C4-2B (cell line): ENCODE measurements at regions not wholly inside any gene's neighbourhood (a gene's known extent, or its start where the extent isn't known, plus 50 kb on each side); places are given as distances from the start of the nearest gene placed in this dataset.

Experiments used
- H3K27ac ChIP-seq: fragments of 450-650 bp; 2 replicates; pipeline ENCODE4 v1.5.1; 2017
- CTCF ChIP-seq: fragments of 450-650 bp; conservative IDR thresholded peaks from 2 replicates; pipeline ENCODE4 v1.5.1; 2017; ENCODE audit warnings: mild to moderate bottlenecking
- ZFX ChIP-seq: fragments of 450-650 bp; IDR thresholded peaks from 2 replicates; pipeline ENCODE4 v1.6.1; 2017

DNA sequence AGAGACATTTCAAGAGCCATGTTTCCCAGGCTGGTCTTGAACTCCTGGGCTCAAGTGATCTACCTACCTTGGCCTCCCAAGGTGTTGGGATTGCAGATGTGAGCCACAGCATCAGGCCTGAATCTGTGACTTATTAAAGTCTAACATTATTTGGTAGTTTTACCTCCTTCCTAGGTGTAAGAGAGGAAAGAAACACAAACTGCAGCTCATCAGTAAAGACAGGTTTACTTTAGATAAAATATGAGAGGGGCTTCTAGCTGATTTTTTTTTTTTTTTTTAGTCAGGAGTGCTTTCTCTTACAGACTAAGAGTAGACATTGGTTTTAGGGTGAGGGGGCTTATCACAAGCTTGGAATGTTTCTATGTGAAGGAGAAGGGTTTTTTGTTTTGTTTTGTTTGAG is 63.9 kb upstream of the RNU6-1 start:
- TF ChIP-seq CTCF, result no peak
- TF ChIP-seq ZFX, result no peak
- no peak overlapping the region for H3K27ac ChIP-seq

DNA sequence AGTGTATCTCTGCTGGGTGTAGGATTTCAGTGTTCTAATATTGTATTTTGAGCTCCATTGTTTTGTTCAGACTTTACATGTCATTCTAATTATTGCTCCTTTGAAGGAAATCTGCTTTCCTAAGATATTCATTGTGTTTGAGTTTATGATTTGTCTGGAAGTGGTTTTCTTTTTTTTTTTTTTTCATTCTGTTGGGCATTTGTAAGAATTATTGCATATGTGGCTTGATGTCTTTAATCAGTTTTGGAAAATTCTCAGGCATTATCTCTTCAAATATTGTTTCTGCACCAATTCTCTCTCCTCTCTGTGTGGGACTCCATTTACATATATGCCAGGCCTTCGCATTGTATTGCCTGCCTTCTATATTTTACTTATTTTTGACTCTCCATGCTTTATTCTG is 65.8 kb upstream of the RNU6-1 start:
- no peak overlapping the region for H3K27ac ChIP-seq
- TF ChIP-seq CTCF, result no peak
- TF ChIP-seq ZFX, result no peak

GRCh38 chr15:67906382-67906781 is 66.5 kb upstream of the RNU6-1 start:
- H3K27ac ChIP-seq, result no peak overlapping the region
- TF ChIP-seq ZFX, result no peak
- TF ChIP-seq CTCF, result peak; percentile 11; the same call in 1 of the 2 replicates

DNA sequence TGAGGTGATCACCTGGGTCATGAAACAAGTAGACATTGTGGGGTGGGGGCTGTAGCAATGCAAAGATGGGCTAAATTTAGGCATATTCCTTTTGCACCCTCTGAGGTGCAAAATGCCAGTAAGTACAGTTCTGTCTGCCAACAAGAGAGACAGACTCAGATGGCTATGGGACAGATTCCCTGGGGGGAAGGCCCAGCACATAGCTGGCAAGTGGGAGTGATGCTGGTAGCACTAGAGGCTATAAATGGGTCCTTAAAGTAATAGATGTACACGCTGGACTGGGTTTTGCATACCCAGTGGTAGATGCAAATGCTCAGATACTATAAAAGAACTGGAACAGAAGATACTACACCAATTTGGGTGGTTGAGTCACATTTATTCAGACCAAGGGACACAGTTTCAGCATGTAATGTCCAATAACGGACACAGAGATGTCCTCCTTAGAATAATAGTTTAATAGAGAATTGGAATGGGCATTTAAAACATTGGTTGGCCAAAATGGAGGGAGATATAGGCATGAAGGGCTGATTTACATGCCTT is 67.4 kb upstream of the RNU6-1 start:
- no peak overlapping the region for H3K27ac ChIP-seq
- TF ChIP-seq CTCF (no peak), ZFX (no peak)

DNA sequence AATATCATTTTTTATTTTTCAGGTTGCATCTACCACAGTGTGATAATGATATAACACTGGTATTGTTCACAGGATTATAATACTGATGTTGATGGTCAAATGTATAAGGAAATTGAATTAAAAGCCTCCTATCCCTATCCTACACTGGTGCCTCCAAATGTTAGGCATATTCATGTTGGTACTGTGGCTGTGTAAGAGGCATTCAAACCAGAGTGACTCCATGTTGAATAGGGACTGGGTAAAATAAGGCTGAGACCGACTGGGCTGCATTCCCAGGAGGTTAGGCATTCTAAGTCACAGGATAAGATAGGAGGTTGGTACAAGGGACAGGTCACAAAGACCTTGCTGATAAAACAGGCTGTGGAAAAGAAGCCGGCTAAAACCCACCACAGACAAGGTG is 68.9 kb upstream of the RNU6-1 start:
- TF ChIP-seq ZFX (no peak), CTCF (no peak)
- H3K27ac ChIP-seq, result no peak overlapping the region

DNA sequence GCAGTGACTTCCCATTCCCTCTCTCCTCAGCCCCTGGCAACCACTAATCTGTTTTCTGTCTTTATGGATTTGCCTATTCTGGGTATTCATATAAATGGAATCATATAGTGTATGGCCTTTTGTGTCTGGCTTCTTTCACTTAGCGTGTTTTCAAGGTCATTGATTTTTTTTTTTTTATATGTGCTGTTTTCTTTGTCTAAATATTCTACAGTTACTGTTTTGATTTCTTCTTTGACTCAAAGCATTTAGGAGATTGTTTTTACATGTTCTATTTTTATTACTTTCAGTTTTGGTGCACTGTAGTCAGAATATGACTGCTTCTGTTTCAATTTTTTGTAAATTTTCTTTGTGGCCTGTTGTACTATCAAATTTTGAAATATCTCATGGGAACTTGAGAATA is 71.9 kb upstream of the RNU6-1 start:
- TF ChIP-seq CTCF (no peak), ZFX (no peak)
- H3K27ac ChIP-seq, result no peak overlapping the region

DNA sequence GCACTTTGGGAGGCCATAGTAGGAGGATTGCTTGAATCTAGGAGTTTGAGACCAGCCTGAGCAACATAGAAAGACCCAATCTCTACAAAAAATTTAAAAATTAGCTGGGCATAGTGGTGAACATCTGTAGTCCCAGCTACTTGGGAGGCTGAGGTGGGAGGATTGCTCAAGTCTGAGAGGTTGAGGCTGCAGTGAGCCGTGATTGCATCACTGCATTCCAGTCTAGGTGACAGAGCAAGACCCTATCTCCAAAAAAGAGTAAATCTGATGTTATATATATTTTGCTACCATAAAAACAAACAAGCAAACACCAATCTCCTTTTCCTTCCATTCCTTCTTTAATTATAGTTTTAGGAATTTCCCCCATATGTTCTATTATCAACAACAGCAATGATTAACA is 74.2 kb upstream of the RNU6-1 start:
- no peak for TF ChIP-seq ZFX

More for the DNA sequence above, 74.2 kb upstream of the RNU6-1 start:
- peak overlapping the region; percentile 93 for H3K27ac ChIP-seq
